ENCODE measurements at regions not wholly inside any gene's neighbourhood (a gene's known extent, or its start where the extent isn't known, plus 50 kb on each side); places are given as distances from the start of the nearest gene placed in this dataset.

GRCh38 chr7:54701982-54702381 is 57.0 kb downstream of the SEC61G start:
- DNase-seq = no peak

GRCh38 chr7:54699715-54700114 is 59.3 kb downstream of the SEC61G start:
- DNase-seq = no peak

GRCh38 chr7:54697659-54698186 is 61.3 kb downstream of the SEC61G start:
- no peak for DNase-seq

- DNase-seq = no peak
Measured at GRCh38 chr7:54690892-54691291, 68.1 kb downstream of the SEC61G start.

GRCh38 chr7:54690050-54690443 is 69.0 kb downstream of the SEC61G start:
- DNase-seq = no peak

- peak; percentile 18 for DNase-seq
Measured at GRCh38 chr7:54689394-54690049, 69.5 kb downstream of the SEC61G start.

GRCh38 chr7:54687462-54688212 is 71.4 kb downstream of the SEC61G start:
- peak; percentile 16 for DNase-seq

- DNase-seq = no peak
Measured at GRCh38 chr7:54680377-54681005, 78.5 kb downstream of the SEC61G start.

- no peak for DNase-seq
Measured at GRCh38 chr7:54679490-54679817, 79.6 kb downstream of the SEC61G start.

GRCh38 chr7:54678763-54679489 is 80.1 kb downstream of the SEC61G start:
- no peak for DNase-seq

GRCh38 chr7:54674891-54675290 is 84.1 kb downstream of the SEC61G start:
- no peak for DNase-seq

- DNase-seq = no peak
Measured at GRCh38 chr7:54672519-54672918, 86.5 kb downstream of the SEC61G start.

GRCh38 chr7:54664235-54665228 is 94.5 kb downstream of the SEC61G start:
- DNase-seq = peak; percentile 93

GRCh38 chr7:54663603-54664234 is 95.3 kb downstream of the SEC61G start:
- DNase-seq = no peak

- DNase-seq = no peak
Measured at GRCh38 chr7:54663186-54663585, 95.8 kb downstream of the SEC61G start.

- DNase-seq = no peak
Measured at GRCh38 chr7:54662701-54663100, 96.3 kb downstream of the SEC61G start.

- no peak for DNase-seq
Measured at GRCh38 chr7:54653905-54654304, 105.1 kb downstream of the SEC61G start.

- no peak for DNase-seq
Measured at GRCh38 chr7:54643064-54643463, 100.9 kb downstream of the VSTM2A start.

- no peak for DNase-seq
Measured at GRCh38 chr7:54637712-54638396, 95.7 kb downstream of the VSTM2A start.

- no peak for DNase-seq
Measured at GRCh38 chr7:54632696-54633095, 90.5 kb downstream of the VSTM2A start.

GRCh38 chr7:54629771-54630170 is 87.6 kb downstream of the VSTM2A start:
- DNase-seq = no peak
